ENCODE measurements at regions not wholly inside any gene's neighbourhood (a gene's known extent, or its start where the extent isn't known, plus 50 kb on each side); places are given as distances from the start of the nearest gene placed in this dataset.
"Not testable (repeated sequence)": the region's sequence is repeated elsewhere in the genome, so short reads cannot be mapped to it uniquely, and the experiment has no call there.

GRCh38 chr1:95627244-95627643 is 393.2 kb downstream of the RWDD3 start:
- no peak for ATAC-seq (ENCODE audit: low read depth in 2 of 2)
- Mint-ChIP-seq H3K27me3 (no peaks in the 10 kb centered on the region), H3K27ac (no peak overlapping the region), H3K36me3 (no peaks in the 10 kb centered on the region), H3K4me3 (no peak overlapping the region), H3K4me1 (no peaks in the 10 kb centered on the region), H3K9me3 (peaks cover 3 to 13% (median 5%) of the 10 kb centered on the region in 7 donors)
- DNase-seq: no peak

GRCh38 chr1:95631695-95632094 is 397.7 kb downstream of the RWDD3 start:
- Mint-ChIP-seq H3K27ac (no peak overlapping the region), H3K9me3 (peaks cover 0 to 17% (median 6%) of the 10 kb centered on the region in 7 donors), H3K4me3 (peak overlapping the region in 1 of 8 donors; percentile 53), H3K36me3 (no peaks in the 10 kb centered on the region), H3K27me3 (no peaks in the 10 kb centered on the region), H3K4me1 (no peaks in the 10 kb centered on the region)
- ATAC-seq (ENCODE audit: low read depth in 2 of 2): no peak
- no peak for DNase-seq

GRCh38 chr1:95635811-95636210 is 401.8 kb downstream of the RWDD3 start:
- Mint-ChIP-seq H3K36me3 (no peaks in the 10 kb centered on the region), H3K4me3 (no peak overlapping the region), H3K4me1 (no peaks in the 10 kb centered on the region), H3K27me3 (no peaks in the 10 kb centered on the region), H3K27ac (no peak overlapping the region), H3K9me3 (peaks cover 0 to 11% (median 4%) of the 10 kb centered on the region in 7 donors)
- DNase-seq: no peak
- no peak for ATAC-seq (ENCODE audit: low read depth in 2 of 2)

- no peak overlapping the region for H3K27ac Mint-ChIP-seq
- DNase-seq (no peak), ATAC-seq (ENCODE audit: low read depth in 2 of 2) (no peak)
- H3K4me3 Mint-ChIP-seq: no peak overlapping the region
- no peaks in the 10 kb centered on the region for H3K4me1 Mint-ChIP-seq
- peaks cover 0 to 8% (median 2%) of the 10 kb centered on the region in 7 donors for H3K9me3 Mint-ChIP-seq
- no peaks in the 10 kb centered on the region for H3K27me3 Mint-ChIP-seq
- H3K36me3 Mint-ChIP-seq: no peaks in the 10 kb centered on the region
These were observed 402.9 kb downstream of the RWDD3 start for GRCh38 chr1:95636897-95637296.

- H3K4me3 Mint-ChIP-seq: no peak overlapping the region
- ATAC-seq (ENCODE audit: low read depth in 2 of 2) (no peak), DNase-seq (no peak)
- H3K27me3 Mint-ChIP-seq: no peaks in the 10 kb centered on the region
- H3K4me1 Mint-ChIP-seq: no peaks in the 10 kb centered on the region
- peaks cover 3 to 11% (median 5%) of the 10 kb centered on the region in 7 donors for H3K9me3 Mint-ChIP-seq
- no peak overlapping the region for H3K27ac Mint-ChIP-seq
- no peaks in the 10 kb centered on the region for H3K36me3 Mint-ChIP-seq
These were observed 406.7 kb downstream of the RWDD3 start for GRCh38 chr1:95640746-95641145.

- H3K27me3 Mint-ChIP-seq: no peaks in the 10 kb centered on the region
- no peaks in the 10 kb centered on the region for H3K36me3 Mint-ChIP-seq
- H3K9me3 Mint-ChIP-seq: peaks cover 3 to 11% (median 7%) of the 10 kb centered on the region in 7 donors
- ATAC-seq (ENCODE audit: low read depth in 2 of 2) (no peak), DNase-seq (no peak)
- no peak overlapping the region for H3K4me3 Mint-ChIP-seq
- H3K27ac Mint-ChIP-seq: no peak overlapping the region
- H3K4me1 Mint-ChIP-seq: no peaks in the 10 kb centered on the region
These were observed 407.4 kb downstream of the RWDD3 start for GRCh38 chr1:95641386-95641785.

GRCh38 chr1:95642035-95642434 is 408.0 kb downstream of the RWDD3 start:
- no peak for DNase-seq
- Mint-ChIP-seq H3K4me1 (no peaks in the 10 kb centered on the region), H3K4me3 (no peak overlapping the region), H3K27me3 (no peaks in the 10 kb centered on the region), H3K9me3 (peaks cover 3 to 18% (median 9%) of the 10 kb centered on the region in 7 donors), H3K27ac (no peak overlapping the region), H3K36me3 (no peaks in the 10 kb centered on the region)
- no peak for ATAC-seq (ENCODE audit: low read depth in 2 of 2)

- Mint-ChIP-seq H3K4me3 (no peak overlapping the region), H3K27me3 (no peaks in the 10 kb centered on the region), H3K9me3 (peaks cover 3 to 11% (median 9%) of the 10 kb centered on the region in 7 donors), H3K4me1 (no peaks in the 10 kb centered on the region), H3K36me3 (no peaks in the 10 kb centered on the region), H3K27ac (no peak overlapping the region)
- ATAC-seq (ENCODE audit: low read depth in 2 of 2): no peak
- DNase-seq: no peak
These were observed 409.1 kb downstream of the RWDD3 start for GRCh38 chr1:95643071-95643470.

GRCh38 chr1:95645126-95645525 is 411.1 kb downstream of the RWDD3 start:
- not testable (repeated sequence) for H3K4me3 Mint-ChIP-seq; H3K4me1 Mint-ChIP-seq; DNase-seq; ATAC-seq (ENCODE audit: low read depth in 2 of 2); H3K27me3 Mint-ChIP-seq; H3K27ac Mint-ChIP-seq; H3K36me3 Mint-ChIP-seq
- H3K9me3 Mint-ChIP-seq: peaks cover 3 to 11% (median 11%) of the 10 kb centered on the region in 7 donors

- Mint-ChIP-seq H3K9me3 (peaks cover 0 to 9% (median 7%) of the 10 kb centered on the region in 7 donors), H3K4me3 (no peak overlapping the region), H3K4me1 (no peaks in the 10 kb centered on the region), H3K36me3 (no peaks in the 10 kb centered on the region), H3K27me3 (no peaks in the 10 kb centered on the region), H3K27ac (no peak overlapping the region)
- no peak for DNase-seq
- no peak for ATAC-seq (ENCODE audit: low read depth in 2 of 2)
These were observed 416.6 kb downstream of the RWDD3 start for GRCh38 chr1:95650631-95651030.

- no peaks in the 10 kb centered on the region for H3K36me3 Mint-ChIP-seq
- no peak overlapping the region for H3K27ac Mint-ChIP-seq
- DNase-seq (no peak), ATAC-seq (ENCODE audit: low read depth in 2 of 2) (no peak)
- H3K4me1 Mint-ChIP-seq: no peaks in the 10 kb centered on the region
- peaks cover 0 to 8% (median 0%) of the 10 kb centered on the region in 7 donors for H3K9me3 Mint-ChIP-seq
- H3K4me3 Mint-ChIP-seq: no peak overlapping the region
- H3K27me3 Mint-ChIP-seq: no peaks in the 10 kb centered on the region
These were observed 418.5 kb downstream of the RWDD3 start for GRCh38 chr1:95652423-95652965.

- H3K4me3 Mint-ChIP-seq: no peak overlapping the region
- no peaks in the 10 kb centered on the region for H3K27me3 Mint-ChIP-seq
- DNase-seq (no peak), ATAC-seq (ENCODE audit: low read depth in 2 of 2) (no peak)
- no peaks in the 10 kb centered on the region for H3K4me1 Mint-ChIP-seq
- peaks cover 0 to 6% (median 2%) of the 10 kb centered on the region in 7 donors for H3K9me3 Mint-ChIP-seq
- no peak overlapping the region for H3K27ac Mint-ChIP-seq
- no peaks in the 10 kb centered on the region for H3K36me3 Mint-ChIP-seq
These were observed 419.6 kb downstream of the RWDD3 start for GRCh38 chr1:95653618-95654017.

- Mint-ChIP-seq H3K4me3 (no peak overlapping the region), H3K36me3 (no peaks in the 10 kb centered on the region), H3K9me3 (peaks cover 0 to 8% (median 3%) of the 10 kb centered on the region in 7 donors), H3K4me1 (no peaks in the 10 kb centered on the region), H3K27me3 (no peaks in the 10 kb centered on the region), H3K27ac (no peak overlapping the region)
- DNase-seq (no peak), ATAC-seq (ENCODE audit: low read depth in 2 of 2) (no peak)
These were observed 421.5 kb downstream of the RWDD3 start for GRCh38 chr1:95655321-95656020.

GRCh38 chr1:95657248-95657647 is 423.2 kb downstream of the RWDD3 start:
- ATAC-seq (ENCODE audit: low read depth in 2 of 2) (no peak), DNase-seq (no peak)
- H3K36me3 Mint-ChIP-seq: no peaks in the 10 kb centered on the region
- H3K4me1 Mint-ChIP-seq: no peaks in the 10 kb centered on the region
- H3K4me3 Mint-ChIP-seq: no peak overlapping the region
- H3K27me3 Mint-ChIP-seq: no peaks in the 10 kb centered on the region
- H3K27ac Mint-ChIP-seq: no peak overlapping the region
- H3K9me3 Mint-ChIP-seq: peaks cover 0 to 11% (median 3%) of the 10 kb centered on the region in 7 donors

Measured in naive B cell (primary cell).